Thyroid gland (tissue), 4 donors: ENCODE measurements at regions not wholly inside any gene's neighbourhood (a gene's known extent, or its start where the extent isn't known, plus 50 kb on each side); places are given as distances from the start of the nearest gene placed in this dataset.

Source experiments
- CTCF ChIP-seq, 6 experiments: fragments of 200-600 bp in 3 of 6; fragments of 450-650 bp in 3 of 6; sonication (generic) in 3 of 6; IDR thresholded peaks; one replicate each; pipeline ENCODE4 v1.5.1; 2016 to 2019; ENCODE audit warnings: antibody characterized with exemption in 6 of 6, mild to moderate bottlenecking in 2 of 6, inconsistent platforms in 1 of 6, moderate library complexity in 1 of 6
- POLR2A ChIP-seq, 2 donors: fragments of 450-650 bp; IDR thresholded peaks; one replicate each; pipeline ENCODE4 v1.6.1; 2017; ENCODE audit warnings: antibody characterized with exemption in 2 of 2, mild to moderate bottlenecking in 2 of 2, moderate library complexity in 1 of 2

- TF ChIP-seq CTCF (IDR thresholded peaks at IDR 0.05) (no peak), POLR2A (IDR thresholded peaks at IDR 0.05) (no peak)
Observed at GRCh38 chr11:80955588-80955987, 1514.8 kb upstream of the TENM4 start.
